H9 (cell line): ENCODE measurements at regions not wholly inside any gene's neighbourhood (a gene's known extent, or its start where the extent isn't known, plus 50 kb on each side); places are given as distances from the start of the nearest gene placed in this dataset.

Experiments used
- DNase-seq: peaks from one replicate; pipeline ENCODE4 v3.0.0-alpha.2; 2017
- H2AFZ ChIP-seq: one replicate; pipeline ENCODE4 v1.6.1; 2013; ENCODE audit warnings: mild to moderate bottlenecking, low read length, control low read depth, moderate library complexity
- H2AK5ac ChIP-seq: 2 replicates; pipeline ENCODE4 v1.6.1; 2013; ENCODE audit warnings: low read length, control low read depth, mixed read lengths; ENCODE audit not compliant: insufficient read length
- H2BK120ac ChIP-seq: one replicate; pipeline ENCODE4 v1.6.1; 2013; ENCODE audit warnings: low read depth, mild to moderate bottlenecking, low read length, control low read depth, inconsistent platforms; ENCODE audit not compliant: poor library complexity, severe bottlenecking
- H2BK12ac ChIP-seq: 2 replicates; pipeline ENCODE4 v1.6.1; 2013; ENCODE audit warnings: low read length, control low read depth, mixed read lengths, low read depth; ENCODE audit not compliant: insufficient read length
- H2BK15ac ChIP-seq: 2 replicates; pipeline ENCODE4 v1.6.1; 2013; ENCODE audit warnings: low read depth, low read length, control low read depth
- H2BK20ac ChIP-seq: one replicate; pipeline ENCODE4 v1.6.1; 2013; ENCODE audit warnings: low read depth, mild to moderate bottlenecking, low read length, control low read depth, inconsistent platforms; ENCODE audit not compliant: poor library complexity, severe bottlenecking
- H2BK5ac ChIP-seq: 2 replicates; pipeline ENCODE4 v1.6.1; 2013; ENCODE audit warnings: low read length, control low read depth, mixed read lengths; ENCODE audit not compliant: insufficient read length
- H3K14ac ChIP-seq: 2 replicates; pipeline ENCODE4 v1.6.1; 2013; ENCODE audit warnings: low read length, control low read depth; ENCODE audit not compliant: insufficient read depth
- H3K18ac ChIP-seq: 2 replicates; pipeline ENCODE4 v1.6.1; 2013; ENCODE audit warnings: low read depth, mild to moderate bottlenecking, mixed read lengths, low read length, control low read depth; ENCODE audit not compliant: insufficient read length
- H3K23ac ChIP-seq: 2 replicates; pipeline ENCODE4 v1.6.1; 2013; ENCODE audit warnings: low read length, control low read depth, mixed read lengths, low read depth; ENCODE audit not compliant: insufficient read length
- H3K23me2 ChIP-seq: 2 replicates; pipeline ENCODE4 v1.6.1; 2013; ENCODE audit warnings: low read depth, mild to moderate bottlenecking, mixed read lengths, low read length, control low read depth; ENCODE audit not compliant: insufficient read length, poor library complexity, severe bottlenecking
- H3K27ac ChIP-seq: 2 replicates; pipeline ENCODE4 v1.5.1; 2013; ENCODE audit warnings: low read length, control low read depth, mixed read lengths, low read depth; ENCODE audit not compliant: insufficient read length
- H3K27me3 ChIP-seq: 2 replicates; pipeline ENCODE4 v1.6.1; 2013; ENCODE audit warnings: low read length, control low read depth, inconsistent platforms; ENCODE audit not compliant: insufficient read depth
- H3K4ac ChIP-seq: 2 replicates; pipeline ENCODE4 v1.6.1; 2013; ENCODE audit warnings: low read depth, mild to moderate bottlenecking, control low read depth, inconsistent platforms, low read length, moderate library complexity
- H3K4me1 ChIP-seq: 2 replicates; pipeline ENCODE4 v1.6.1; 2013; ENCODE audit warnings: low read length, control low read depth, inconsistent platforms; ENCODE audit not compliant: insufficient read depth
- H3K4me2 ChIP-seq: 2 replicates; pipeline ENCODE4 v1.6.1; 2013; ENCODE audit warnings: low read length, control low read depth, mixed read lengths; ENCODE audit not compliant: insufficient read length, insufficient read depth
- H3K56ac ChIP-seq: 2 replicates; pipeline ENCODE4 v1.6.1; 2013; ENCODE audit warnings: low read depth, mild to moderate bottlenecking, mixed read lengths, low read length, control low read depth; ENCODE audit not compliant: insufficient read length
- H3K79me1 ChIP-seq: 2 replicates; pipeline ENCODE4 v1.6.1; 2013; ENCODE audit warnings: low read depth, mild to moderate bottlenecking, moderate library complexity, low read length, control low read depth, inconsistent platforms; ENCODE audit not compliant: insufficient read depth, poor library complexity, severe bottlenecking
- H3K79me2 ChIP-seq: 2 replicates; pipeline ENCODE4 v1.6.1; 2013; ENCODE audit warnings: low read length, control low read depth, inconsistent platforms; ENCODE audit not compliant: insufficient read depth
- H3K9ac ChIP-seq: 2 replicates; pipeline ENCODE4 v1.6.1; 2013; ENCODE audit warnings: low read length, control low read depth, mixed read lengths; ENCODE audit not compliant: insufficient read length; ENCODE audit errors: extremely low read depth
- H3K9me3 ChIP-seq: one replicate; pipeline ENCODE4 v1.6.1; 2013; ENCODE audit warnings: low read depth, low read length, inconsistent platforms; ENCODE audit not compliant: control insufficient read depth
- H3T11ph ChIP-seq: one replicate; pipeline ENCODE4 v1.6.1; 2013; ENCODE audit warnings: mild to moderate bottlenecking, low read length, control low read depth, inconsistent platforms
- H4K20me1 ChIP-seq: one replicate; pipeline ENCODE4 v1.6.1; 2013; ENCODE audit not compliant: control insufficient read depth, insufficient read length, insufficient read depth
- H4K5ac ChIP-seq: 2 replicates; pipeline ENCODE4 v1.6.1; 2013; ENCODE audit warnings: low read depth, mild to moderate bottlenecking, mixed read lengths, low read length, control low read depth; ENCODE audit not compliant: insufficient read length
- H4K8ac ChIP-seq: replicated peaks from 2 replicates; pipeline ENCODE4 v1.6.1; 2013; ENCODE audit warnings: low read length, control low read depth, mixed read lengths, low read depth; ENCODE audit not compliant: insufficient read length
- H4K91ac ChIP-seq: 2 replicates; pipeline ENCODE4 v1.6.1; 2013; ENCODE audit warnings: low read depth, mild to moderate bottlenecking, moderate library complexity, mixed read lengths, low read length, control low read depth; ENCODE audit not compliant: insufficient read length
- H3K27ac Mint-ChIP-seq, 3 experiments: 2 replicates in 2 of 3; 3 replicates in 1 of 3; pipeline ENCODE4 v1.8.0; 2020 to 2021; ENCODE audit warnings: mixed read lengths in 3 of 3, mild to moderate bottlenecking in 1 of 3, moderate library complexity in 1 of 3
- H3K27me3 Mint-ChIP-seq: 2 replicates; pipeline ENCODE4 v1.8.0; 2021; ENCODE audit warnings: low read depth, mild to moderate bottlenecking, moderate library complexity, mixed read lengths
- H3K36me3 Mint-ChIP-seq, 3 experiments: 2 replicates in 2 of 3; 3 replicates in 1 of 3; pipeline ENCODE4 v1.8.0; 2020 to 2021; ENCODE audit warnings: low read depth in 3 of 3, mixed read lengths in 3 of 3; ENCODE audit not compliant: insufficient read depth in 1 of 3
- H3K4me1 Mint-ChIP-seq, 2 experiments: 2 replicates each; pipeline ENCODE4 v1.8.0; 2020; ENCODE audit warnings: mixed read lengths in 2 of 2
- H3K4me3 Mint-ChIP-seq, 2 experiments: 2 replicates in 1 of 2; 3 replicates in 1 of 2; pipeline ENCODE4 v1.8.0; 2020 to 2021; ENCODE audit warnings: mild to moderate bottlenecking in 2 of 2, mixed read lengths in 2 of 2, moderate library complexity in 1 of 2
- H3K9me3 Mint-ChIP-seq, 2 experiments: 2 replicates in 1 of 2; 3 replicates in 1 of 2; pipeline ENCODE4 v1.8.0; 2020; ENCODE audit warnings: mild to moderate bottlenecking in 2 of 2, mixed read lengths in 2 of 2, moderate library complexity in 1 of 2
- CTCF ChIP-seq: fragments of 200-600 bp; sonication (generic); conservative IDR thresholded peaks from 3 replicates; pipeline ENCODE4 v1.8.0; 2021; ENCODE audit warnings: antibody characterized with exemption, mild to moderate bottlenecking

DNA sequence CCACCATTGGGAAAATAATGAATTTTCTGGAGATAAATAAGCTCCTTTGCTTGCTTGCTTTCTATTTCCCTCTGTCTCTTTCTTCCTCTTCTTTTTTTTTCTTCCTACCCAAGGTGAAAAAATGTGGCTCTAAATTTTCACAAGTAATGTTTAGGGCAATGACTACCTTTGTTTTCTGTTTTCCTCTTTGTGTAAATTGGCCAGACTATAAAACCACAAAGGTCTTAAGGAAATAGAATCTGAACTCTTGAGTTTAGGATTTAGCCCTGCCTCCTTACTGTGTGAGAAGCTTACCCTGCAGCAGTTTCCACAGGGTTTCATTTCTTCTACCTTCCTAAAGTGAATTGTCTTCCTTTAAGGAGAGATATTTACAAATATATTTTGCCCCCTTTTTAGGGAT is 330.4 kb downstream of the ARL4A start:
- H4K20me1 ChIP-seq = no peaks in the 10 kb centered on the region
- H3K27ac ChIP-seq = no peak overlapping the region
- H3K79me2 ChIP-seq = no peaks in the 10 kb centered on the region
- TF ChIP-seq CTCF = no peak
- H4K5ac ChIP-seq = no peak overlapping the region
- no peak overlapping the region for H3K56ac ChIP-seq
- no peak overlapping the region for H2BK5ac ChIP-seq
- H3K27me3 ChIP-seq = no peaks in the 10 kb centered on the region
- Mint-ChIP-seq H3K27me3 (no peaks in the 10 kb centered on the region), H3K4me1 (peaks cover 44 to 45% of the 10 kb centered on the region in 2 experiments), H3K27ac (peak overlapping the region; percentile 70 to 83 (median 74); a peak in 5 of 7 replicates), H3K9me3 (no peaks in the 10 kb centered on the region), H3K4me3 (no peak overlapping the region), H3K36me3 (no peaks in the 10 kb centered on the region)
- H2AFZ ChIP-seq = peak overlapping the region; percentile 78
- no peaks in the 10 kb centered on the region for H3K9me3 ChIP-seq
- no peak overlapping the region for H2BK15ac ChIP-seq
- H3T11ph ChIP-seq = no peak overlapping the region
- no peak overlapping the region for H4K8ac ChIP-seq
- no peak overlapping the region for H3K18ac ChIP-seq
- no peak overlapping the region for H4K91ac ChIP-seq
- no peak overlapping the region for H2AK5ac ChIP-seq
- H3K79me1 ChIP-seq = no peaks in the 10 kb centered on the region
- H3K4me2 ChIP-seq = peak overlapping the region; percentile 21
- H3K23ac ChIP-seq = no peak overlapping the region
- H3K9ac ChIP-seq = no peak overlapping the region
- no peak overlapping the region for H3K4ac ChIP-seq
- no peak overlapping the region for H2BK120ac ChIP-seq
- no peak overlapping the region for H2BK12ac ChIP-seq
- H2BK20ac ChIP-seq = no peak overlapping the region
- no peaks in the 10 kb centered on the region; the same call in 1 of the 2 replicates for H3K4me1 ChIP-seq
- no peak overlapping the region for H3K14ac ChIP-seq
- H3K23me2 ChIP-seq = no peaks in the 10 kb centered on the region
- DNase-seq = no peak
